ENCODE measurements at regions not wholly inside any gene's neighbourhood (a gene's known extent, or its start where the extent isn't known, plus 50 kb on each side); places are given as distances from the start of the nearest gene placed in this dataset.
"Not testable (repeated sequence)": the region's sequence is repeated elsewhere in the genome, so short reads cannot be mapped to it uniquely, and the experiment has no call there.

- TF ChIP-seq E2F8 (IDR thresholded peaks at IDR 0.05; ENCODE audit: low read depth, partially characterized antibody) (no peak), CEBPG (CRISPR knock-in tag; IDR thresholded peaks at IDR 0.05) (no peak), CEBPG (tag; conservative IDR thresholded peaks at IDR 0.05 in 1 of 2, IDR thresholded peaks at IDR 0.05 in 1 of 2) (no peak), CBX2 (IDR thresholded peaks at IDR 0.05; ENCODE audit: insufficient read depth, low read length, poor library complexity, severe bottlenecking) (no peak)
Observed at GRCh38 chr6:69542494-69542893, 254.3 kb downstream of the LMBRD1 start (continued).

- CTCF ChIA-PET (ENCODE audit: low intra/inter-chr PET ratio) = no interaction called here
- H3K9me3 ChIP-seq (replicated peaks; ENCODE audit: control insufficient read depth, insufficient read depth, low read depth, low read length) = no peaks in the 10 kb centered on the region
- H4K20me1 ChIP-seq (replicated peaks; ENCODE audit: control insufficient read depth, insufficient read depth, low read length) = no peaks in the 10 kb centered on the region
- H3K4me1 ChIP-seq (replicated peaks in 1 of 2; ENCODE audit: control insufficient read depth in 2 of 2, insufficient read depth in 2 of 2, low read length in 2 of 2) = no peaks in the 10 kb centered on the region
- no peaks in the 10 kb centered on the region for H3K36me3 ChIP-seq (ENCODE audit: control insufficient read depth, insufficient read depth, low read length)
- no peaks in the 10 kb centered on the region for H3K9me1 ChIP-seq (ENCODE audit: control insufficient read depth, insufficient read depth, low read length)
- no TSS peak for BruUV-seq (replicated peaks)
- no peaks in the 10 kb centered on the region for H3K27me3 ChIP-seq (ENCODE audit: control insufficient read depth in 2 of 2, insufficient read depth in 2 of 2, low read length in 2 of 2)
- no peaks in the 10 kb centered on the region for H3K79me2 ChIP-seq (ENCODE audit: control insufficient read depth, insufficient read depth, low read length)
- H3K4me2 ChIP-seq (ENCODE audit: insufficient read depth, low read length) = no peak overlapping the region
- no peak overlapping the region for H2AFZ ChIP-seq (ENCODE audit: low read depth, low read length)
- POLR2A ChIA-PET = no interaction called here
- no peak overlapping the region for H3K9ac ChIP-seq (ENCODE audit: insufficient read depth in 1 of 2, low read depth in 2 of 2, low read length in 2 of 2)
- no peak for DNase-seq (ENCODE audit: extremely low read depth in 1 of 4, low spot score in 3 of 4)
- no peak for ATAC-seq
- no peak overlapping the region for H3K4me3 ChIP-seq
- H3K27ac ChIP-seq (ENCODE audit: extremely low read depth, low read depth, low read length) = no peak overlapping the region
- intact Hi-C loops (cut with micrococcal nuclease) (no loop called here), in situ Hi-C loops (cut with MboI) (no loop called here)
- TF ChIP-seq NCOA6 (IDR thresholded peaks at IDR 0.05) (no peak), NFXL1 (CRISPR knock-in tag; IDR thresholded peaks at IDR 0.05) (no peak)
- 3% methylated on average over 2 of the region's 2 CpGs for WGBS (ENCODE audit: insufficient coverage, low coverage, missing lambda C conversion rate)
- no peak for FAIRE-seq
Observed at GRCh38 chr6:69527921-69528476, 268.8 kb downstream of the LMBRD1 start.

GRCh38 chr6:69515480-69515879, 281.3 kb downstream of the LMBRD1 start:
- BruUV-seq (replicated peaks); POLR2A ChIA-PET; H3K79me2 ChIP-seq (ENCODE audit: control insufficient read depth, insufficient read depth, low read length); ATAC-seq; H3K27me3 ChIP-seq (ENCODE audit: control insufficient read depth in 2 of 2, insufficient read depth in 2 of 2, low read length in 2 of 2); H3K4me3 ChIP-seq; CTCF ChIA-PET (ENCODE audit: low intra/inter-chr PET ratio); in situ Hi-C loops (cut with MboI); H3K4me1 ChIP-seq (replicated peaks in 1 of 2; ENCODE audit: control insufficient read depth in 2 of 2, insufficient read depth in 2 of 2, low read length in 2 of 2); H4K20me1 ChIP-seq (replicated peaks; ENCODE audit: control insufficient read depth, insufficient read depth, low read length); FAIRE-seq; H2AFZ ChIP-seq (ENCODE audit: low read depth, low read length); H3K36me3 ChIP-seq (ENCODE audit: control insufficient read depth, insufficient read depth, low read length); H3K9ac ChIP-seq (ENCODE audit: insufficient read depth in 1 of 2, low read depth in 2 of 2, low read length in 2 of 2); H3K9me1 ChIP-seq (ENCODE audit: control insufficient read depth, insufficient read depth, low read length); H3K9me3 ChIP-seq (replicated peaks; ENCODE audit: control insufficient read depth, insufficient read depth, low read depth, low read length); H3K27ac ChIP-seq (ENCODE audit: extremely low read depth, low read depth, low read length); intact Hi-C loops (cut with micrococcal nuclease): not testable (repeated sequence)
- WGBS (ENCODE audit: insufficient coverage, low coverage, missing lambda C conversion rate) = 17% methylated on average over 1 of the region's 9 CpGs
- 0 out of 2 replicates have a peak overlapping the region, but pooled peaks have one; percentile 32 for H3K4me2 ChIP-seq (ENCODE audit: insufficient read depth, low read length)
- peak in 1 of 4 experiments; percentile 5 for DNase-seq (ENCODE audit: extremely low read depth in 1 of 4, low spot score in 3 of 4)
